Stimulated activated CD4-positive, alpha-beta T cell treated with anti-CD3 and anti-CD28 coated beads, Interleukin-2, amount 100 ng/mL, for 24 hours (primary cell): ENCODE measurements at regions not wholly inside any gene's neighbourhood (a gene's known extent, or its start where the extent isn't known, plus 50 kb on each side); places are given as distances from the start of the nearest gene placed in this dataset.
"Not testable (repeated sequence)": the region's sequence is repeated elsewhere in the genome, so short reads cannot be mapped to it uniquely, and the experiment has no call there.

Source experiments
- DNase-seq, 2 donors: peaks; one replicate each; pipeline ENCODE4 v3.0.0-alpha.2; 2020

GRCh38 chr3:137641879-137642704 lies 122.0 kb upstream of the SOX14 start:
- DNase-seq: no peak

DNA sequence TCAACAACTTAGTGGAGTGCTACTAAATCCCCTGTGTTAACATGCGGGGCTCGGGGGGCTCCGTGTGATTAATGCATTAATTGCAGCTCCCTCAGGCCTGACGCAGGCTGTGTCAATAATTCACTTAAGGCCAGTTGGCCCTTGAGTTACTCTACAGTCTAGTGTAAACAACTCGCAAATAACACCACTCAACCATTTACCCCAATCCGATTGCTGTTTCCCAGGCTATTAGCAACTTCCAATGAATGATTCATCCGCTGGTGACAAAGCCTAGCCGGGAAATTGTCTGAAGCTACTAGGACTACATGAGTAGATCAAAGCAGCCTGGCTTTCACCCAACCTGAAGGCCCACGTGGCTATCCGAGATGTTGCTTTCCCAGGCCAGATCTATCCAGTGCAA lies 121.3 kb upstream of the SOX14 start:
- no peak for DNase-seq

- DNase-seq: no peak
Observed at GRCh38 chr3:137647179-137647578, 116.9 kb upstream of the SOX14 start.

DNA sequence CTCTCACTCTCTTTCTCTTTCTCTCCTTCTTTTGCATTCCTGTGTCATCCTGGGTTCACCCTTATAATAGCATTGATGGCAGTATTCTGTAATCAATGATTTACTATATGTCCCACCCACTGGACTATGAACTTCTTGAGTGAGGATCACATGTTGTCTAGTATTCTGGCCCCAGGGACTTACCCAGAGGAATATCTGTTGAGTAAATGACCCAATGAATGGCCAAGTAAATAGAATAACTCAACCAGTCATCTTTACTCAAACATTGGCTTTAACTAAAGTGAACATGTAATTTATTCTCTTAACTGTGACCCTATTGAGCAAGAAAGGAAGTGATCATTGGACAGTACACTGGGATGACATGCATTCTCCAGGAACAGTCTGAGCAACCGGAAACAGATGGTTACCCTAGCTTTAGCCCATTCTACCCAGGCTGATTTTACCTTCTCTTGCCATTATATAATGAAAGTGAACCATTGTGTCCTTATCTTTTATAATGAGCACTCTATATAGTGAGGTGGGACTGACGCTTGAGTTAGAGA lies 94.5 kb upstream of the SOX14 start:
- no peak for DNase-seq

DNA sequence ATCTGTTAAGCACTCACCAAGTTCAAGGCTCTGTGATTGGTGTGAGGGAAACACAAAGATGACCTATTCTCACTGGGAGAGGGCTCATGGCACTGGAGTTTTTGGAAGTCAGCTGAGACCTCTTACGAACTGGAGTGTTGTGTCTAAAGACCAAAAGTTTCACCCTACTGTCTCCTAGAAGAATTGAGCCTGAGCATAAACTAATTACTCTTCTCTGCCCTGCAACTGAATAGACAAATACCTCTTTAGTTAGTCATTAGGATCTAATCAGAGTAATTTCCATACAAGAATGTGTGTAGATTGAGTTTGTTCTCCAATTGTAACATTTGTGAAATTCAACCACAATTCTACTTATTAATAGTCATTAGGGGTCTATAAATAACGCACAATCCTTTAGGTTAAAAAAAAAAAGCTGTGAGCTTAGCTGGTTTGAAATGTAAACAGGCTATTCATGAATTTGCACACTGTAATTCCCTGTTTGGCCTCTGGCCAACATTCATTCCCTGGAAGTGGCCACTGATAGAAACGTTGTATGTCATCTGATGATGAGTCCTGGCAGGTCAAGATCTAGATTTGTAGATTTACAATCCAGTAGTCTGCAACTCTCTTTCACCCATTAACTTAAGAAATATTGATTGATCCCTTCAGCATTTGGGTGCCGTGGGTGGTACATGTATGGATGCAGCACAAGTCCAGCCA lies 76.8 kb upstream of the SOX14 start:
- no peak for DNase-seq

GRCh38 chr3:137692803-137693431 lies 71.2 kb upstream of the SOX14 start:
- DNase-seq: no peak

DNA sequence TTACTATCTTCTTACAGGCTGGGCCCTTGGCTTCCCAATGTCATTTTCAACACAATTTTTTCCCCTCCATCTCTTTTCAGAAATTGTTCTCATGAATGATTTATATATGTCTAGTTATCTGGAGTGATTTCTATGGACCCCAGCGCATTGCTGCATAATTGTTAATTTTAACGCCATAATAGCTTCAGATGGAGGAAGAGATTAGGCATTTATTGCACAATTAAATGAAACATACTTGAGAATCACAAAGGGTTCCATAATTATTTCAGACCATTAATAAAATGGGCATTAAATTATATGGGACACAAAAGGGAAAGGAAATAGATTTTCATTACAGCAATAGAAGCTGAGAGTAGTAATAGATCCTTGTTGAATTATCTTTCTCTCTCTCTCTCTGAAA lies 70.3 kb upstream of the SOX14 start:
- no peak for DNase-seq

DNA sequence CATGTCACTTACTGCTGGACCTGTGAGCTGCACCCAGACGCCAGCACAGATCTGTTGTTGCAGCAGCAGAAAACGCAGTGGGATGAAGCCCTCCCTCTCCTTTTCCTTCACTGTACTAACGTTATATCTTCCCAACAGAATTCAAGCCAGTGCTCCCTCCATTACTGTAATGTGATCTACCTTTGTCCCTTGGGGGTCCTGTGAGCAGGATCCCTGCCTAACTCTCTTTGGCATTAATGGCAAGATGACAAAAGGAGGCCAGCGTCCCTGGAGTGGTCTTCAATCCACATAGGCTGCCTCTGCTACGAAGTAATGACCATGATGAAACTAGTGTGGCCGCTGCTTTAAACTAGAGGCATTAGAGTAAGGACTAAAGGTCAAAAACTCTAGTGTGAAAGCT lies 69.3 kb upstream of the SOX14 start:
- DNase-seq: no peak

GRCh38 chr3:137695351-137695750 lies 68.8 kb upstream of the SOX14 start:
- no peak for DNase-seq

DNA sequence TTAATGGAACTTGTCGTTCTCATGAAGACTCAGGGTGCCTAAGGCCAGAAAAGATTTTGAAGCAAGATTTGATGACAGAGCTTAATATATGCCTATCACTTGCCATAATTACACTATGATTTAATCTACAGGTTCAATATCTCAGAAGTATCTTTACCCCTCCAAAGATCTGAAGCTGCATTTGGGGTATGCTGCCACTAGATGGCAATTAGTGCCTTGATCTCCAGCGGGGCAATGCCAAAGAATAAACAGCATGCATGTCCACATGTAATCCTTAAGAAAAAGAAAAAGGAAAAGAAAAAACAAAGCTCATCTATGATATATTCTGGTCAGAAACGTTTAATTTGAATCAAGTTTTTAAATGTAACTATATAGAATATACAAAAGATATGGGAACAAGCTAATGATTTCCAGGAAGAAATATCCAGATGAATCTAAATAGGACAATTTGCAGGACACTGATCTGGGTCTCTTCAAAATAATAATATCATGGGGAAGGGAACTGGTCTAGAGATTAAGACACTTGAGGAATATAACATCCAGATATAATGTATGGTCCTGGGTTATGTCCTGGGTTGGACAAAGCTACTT lies 55.0 kb upstream of the SOX14 start:
- no peak for DNase-seq

DNA sequence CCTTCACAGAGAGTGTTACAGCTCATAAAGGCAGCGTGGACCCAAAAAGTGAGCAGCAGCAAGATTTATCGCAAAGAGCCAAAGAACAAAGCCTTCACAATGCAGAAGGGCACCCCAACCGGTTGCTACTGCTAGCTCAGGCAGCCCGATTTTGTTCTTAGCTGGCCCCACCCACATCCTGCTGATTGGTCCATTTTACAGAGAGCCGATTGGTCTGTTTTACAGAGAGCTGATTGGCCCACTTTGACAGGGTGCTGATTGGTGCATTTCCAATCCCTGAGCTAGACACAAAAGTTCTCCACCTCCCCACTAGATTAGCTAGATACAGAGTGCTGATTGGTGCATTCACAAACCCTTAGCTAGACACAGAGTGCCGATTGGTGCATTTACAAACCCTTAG lies 50.1 kb upstream of the SOX14 start:
- DNase-seq: not testable (repeated sequence)
